ENCODE measurements at regions not wholly inside any gene's neighbourhood (a gene's known extent, or its start where the extent isn't known, plus 50 kb on each side); places are given as distances from the start of the nearest gene placed in this dataset.

- H3K27ac ChIP-seq: no peak overlapping the region
- no peak for TF ChIP-seq CTCF (conservative IDR thresholded peaks at IDR 0.05)
Observed at GRCh38 chr6:56324396-56324795, 77.0 kb upstream of the COL21A1 start.

- H3K27ac ChIP-seq: no peak overlapping the region
- TF ChIP-seq CTCF (conservative IDR thresholded peaks at IDR 0.05): no peak
Observed at GRCh38 chr6:56318851-56319250, 71.5 kb upstream of the COL21A1 start.

DNA sequence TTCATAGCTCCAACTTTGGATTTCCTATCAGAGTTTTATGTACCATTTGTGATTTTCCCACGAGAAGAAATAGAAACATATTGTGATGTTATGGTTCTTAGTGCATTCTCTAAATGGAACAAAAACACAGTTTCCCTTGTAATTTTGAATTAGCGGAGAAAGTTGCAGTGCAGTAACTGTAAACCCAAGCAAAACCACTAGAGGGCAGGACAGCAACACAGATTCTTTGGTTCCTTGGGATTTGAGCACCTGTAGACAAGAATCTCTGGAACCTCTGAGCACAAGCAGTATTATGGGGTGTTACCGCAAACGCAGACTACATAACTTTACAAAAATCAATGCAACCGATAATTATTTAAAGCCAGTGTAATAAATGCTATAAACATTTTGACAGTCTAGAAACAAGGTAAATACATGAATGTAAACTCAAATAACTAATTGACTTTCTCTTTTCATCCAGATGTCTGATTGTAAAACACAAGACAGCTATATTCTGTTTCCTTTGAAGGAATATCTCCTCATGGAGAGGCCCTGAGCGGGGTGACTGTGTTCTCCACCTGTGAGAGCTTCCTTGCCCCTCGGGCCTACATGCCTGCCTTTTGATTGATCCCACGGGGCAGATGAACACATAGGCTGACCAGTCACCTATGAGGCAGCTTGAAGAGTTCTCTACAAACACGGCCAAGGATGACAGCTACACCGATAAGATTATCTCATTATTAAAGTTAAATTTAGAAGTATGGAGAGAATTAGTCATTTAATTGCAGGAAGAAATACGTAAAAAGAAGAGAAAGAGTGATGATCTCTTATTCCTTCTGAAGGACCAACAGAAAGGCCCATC is 67.5 kb upstream of the COL21A1 start:
- peak; percentile 84 for TF ChIP-seq CTCF (conservative IDR thresholded peaks at IDR 0.05)
- H3K27ac ChIP-seq: no peak overlapping the region

GRCh38 chr6:56311533-56312448 is 64.4 kb upstream of the COL21A1 start:
- no peak overlapping the region; the same call in 1 of the 2 replicates for H3K27ac ChIP-seq
- TF ChIP-seq CTCF (conservative IDR thresholded peaks at IDR 0.05): no peak

DNA sequence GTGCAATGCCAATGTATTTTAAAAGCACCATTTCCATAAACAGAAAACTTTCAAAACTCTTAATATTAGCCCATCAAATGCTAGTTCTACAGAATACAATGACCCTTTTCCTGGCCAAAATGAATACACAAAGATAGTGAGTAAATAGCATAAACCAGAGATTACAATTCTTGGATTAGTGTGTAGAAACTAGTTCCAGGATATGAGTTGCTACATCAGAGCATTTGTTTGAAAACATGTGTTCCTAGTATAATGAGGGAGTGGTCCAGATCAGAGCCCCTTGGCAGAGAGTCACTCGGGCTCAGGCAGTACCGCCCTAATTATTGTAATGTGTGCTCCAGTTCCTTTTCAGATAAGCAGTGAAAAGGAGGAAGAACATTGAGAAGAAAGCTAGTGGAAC is 63.7 kb upstream of the COL21A1 start:
- no peak overlapping the region for H3K27ac ChIP-seq
- no peak for TF ChIP-seq CTCF (conservative IDR thresholded peaks at IDR 0.05)

DNA sequence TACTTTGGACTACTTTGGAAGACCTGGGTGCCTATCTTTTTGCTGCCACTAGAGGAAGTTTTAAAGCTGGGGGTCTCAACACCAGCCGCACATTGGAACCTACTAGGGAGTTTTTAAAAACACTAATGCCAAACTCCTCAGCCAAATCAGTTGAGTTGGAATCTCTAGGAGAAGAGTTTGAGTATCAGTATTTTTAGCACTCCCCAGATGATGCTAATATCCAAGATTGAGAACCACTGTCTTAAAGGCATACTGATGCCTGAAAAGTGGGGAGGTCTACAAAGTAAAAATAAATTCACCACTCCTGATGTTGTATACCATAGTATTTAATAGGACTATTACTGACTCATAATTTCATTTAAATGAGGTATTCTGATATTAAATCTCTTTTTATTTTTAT is 62.9 kb upstream of the COL21A1 start:
- TF ChIP-seq CTCF (conservative IDR thresholded peaks at IDR 0.05): no peak
- no peak overlapping the region for H3K27ac ChIP-seq

DNA sequence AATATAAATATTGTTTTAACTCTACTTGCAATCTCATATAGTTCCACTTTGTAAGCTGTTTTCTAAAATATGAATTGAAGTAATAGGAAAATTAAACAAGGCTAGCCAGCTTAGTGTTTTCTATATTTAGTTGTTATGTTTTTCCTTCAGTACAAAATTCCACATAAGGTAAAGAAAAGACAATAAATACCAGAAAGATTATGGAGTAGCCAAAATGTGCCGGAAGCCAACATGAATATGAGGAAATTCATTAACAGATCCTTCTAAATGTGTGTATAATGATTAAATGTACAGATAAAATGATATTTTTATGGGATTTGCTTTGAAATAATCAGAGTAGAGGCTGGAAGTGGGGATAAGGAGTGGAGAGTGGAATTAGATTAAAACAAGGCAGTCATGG is 52.5 kb upstream of the COL21A1 start:
- H3K27ac ChIP-seq: no peak overlapping the region
- TF ChIP-seq CTCF (conservative IDR thresholded peaks at IDR 0.05): no peak
